Erythroblast (primary cell): ENCODE measurements at regions not wholly inside any gene's neighbourhood (a gene's known extent, or its start where the extent isn't known, plus 50 kb on each side); places are given as distances from the start of the nearest gene placed in this dataset.

Experiments
- GATA1 ChIP-seq: IDR thresholded peaks from 2 replicates; pipeline ENCODE4 v1.6.1; 2011; ENCODE audit warnings: low read depth, mild to moderate bottlenecking, control low read depth, low read length, moderate library complexity
- POLR2A ChIP-seq: IDR thresholded peaks from 2 replicates; pipeline ENCODE4 v1.6.1; 2011; ENCODE audit warnings: mild to moderate bottlenecking, low read length

DNA sequence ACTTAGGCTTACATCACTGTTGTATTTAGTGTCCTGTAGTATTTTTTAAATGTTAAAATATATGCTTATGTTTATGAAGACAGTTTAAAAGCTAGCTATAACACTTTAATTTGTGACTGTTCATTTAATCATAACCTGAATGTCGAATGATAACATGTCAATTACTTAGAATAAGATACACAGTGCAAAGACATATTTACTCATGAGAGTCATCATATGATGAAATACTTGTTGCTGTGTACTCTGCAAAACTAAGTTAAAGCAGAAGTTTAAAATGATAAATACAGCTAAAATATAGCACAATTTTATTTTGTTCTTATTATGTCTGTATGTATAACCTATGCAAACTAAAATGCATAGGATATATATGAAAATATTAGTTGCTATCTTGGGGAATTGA is 497.4 kb downstream of the FSCB start:
- no peak for TF ChIP-seq POLR2A
- TF ChIP-seq GATA1 = no peak
